AG10803 (cell line): ENCODE measurements at regions not wholly inside any gene's neighbourhood (a gene's known extent, or its start where the extent isn't known, plus 50 kb on each side); places are given as distances from the start of the nearest gene placed in this dataset.
A peak's percentile ranks its signal among the peaks of the same experiment; 100 is the strongest.

Experiments
- DNase-seq: peaks from one replicate; pipeline ENCODE4 v3.0.0; 2010; ENCODE audit warnings: low read depth
- H3K4me3 ChIP-seq: 2 replicates; pipeline ENCODE4 v1.5.1; 2011; ENCODE audit warnings: mild to moderate bottlenecking, low read length, control low read depth
- TF ChIP-seq, protein P1 (sequence below): conservative IDR thresholded peaks from 2 replicates; pipeline ENCODE4 v1.5.1; 2011; ENCODE audit warnings: mild to moderate bottlenecking, low read length, control low read depth, inconsistent platforms

DNA sequence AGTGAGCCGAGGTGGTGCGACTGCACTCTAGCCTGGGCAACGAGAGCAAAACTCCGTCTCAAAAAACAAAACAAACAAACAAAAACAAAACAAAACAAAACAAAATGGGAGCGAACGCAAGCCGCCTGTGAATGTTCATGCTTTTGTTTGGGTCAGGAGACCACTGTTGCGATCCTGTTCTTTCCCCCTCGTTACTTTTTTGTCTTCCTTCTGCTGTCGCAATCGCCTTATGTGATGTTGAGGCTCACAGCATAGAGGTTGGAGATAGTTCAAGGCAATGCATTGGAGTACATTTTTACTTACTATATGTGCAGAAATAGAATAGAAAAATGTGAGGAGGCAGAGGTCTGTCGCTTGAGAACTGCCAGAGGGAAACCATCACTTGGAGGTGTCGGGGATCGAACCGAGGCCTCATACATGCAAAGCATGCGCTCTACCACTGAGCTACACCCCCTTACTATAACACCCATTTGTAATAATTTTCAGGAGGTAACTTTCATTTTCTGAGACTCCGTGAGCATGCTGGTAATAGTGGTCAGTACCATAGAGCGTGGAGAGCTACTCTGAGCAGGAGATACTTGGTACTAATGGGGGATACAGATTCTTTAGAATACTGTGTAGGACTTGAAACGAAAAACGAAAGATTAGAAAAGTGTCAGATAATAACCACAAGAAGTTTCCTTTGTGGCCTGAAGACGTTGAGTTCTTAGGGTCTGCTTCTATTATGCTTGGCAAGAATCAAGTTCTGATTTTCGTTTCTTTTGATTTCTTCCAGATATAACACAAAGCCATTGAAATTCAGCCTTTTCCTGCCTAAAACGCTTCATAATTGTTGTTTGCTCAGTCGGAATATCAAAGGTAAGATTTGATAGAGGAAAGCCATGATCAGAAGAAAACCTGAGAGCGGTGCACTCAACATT lies 121.1 kb downstream of the TRIM27 start:
- TF ChIP-seq, protein P1, sequence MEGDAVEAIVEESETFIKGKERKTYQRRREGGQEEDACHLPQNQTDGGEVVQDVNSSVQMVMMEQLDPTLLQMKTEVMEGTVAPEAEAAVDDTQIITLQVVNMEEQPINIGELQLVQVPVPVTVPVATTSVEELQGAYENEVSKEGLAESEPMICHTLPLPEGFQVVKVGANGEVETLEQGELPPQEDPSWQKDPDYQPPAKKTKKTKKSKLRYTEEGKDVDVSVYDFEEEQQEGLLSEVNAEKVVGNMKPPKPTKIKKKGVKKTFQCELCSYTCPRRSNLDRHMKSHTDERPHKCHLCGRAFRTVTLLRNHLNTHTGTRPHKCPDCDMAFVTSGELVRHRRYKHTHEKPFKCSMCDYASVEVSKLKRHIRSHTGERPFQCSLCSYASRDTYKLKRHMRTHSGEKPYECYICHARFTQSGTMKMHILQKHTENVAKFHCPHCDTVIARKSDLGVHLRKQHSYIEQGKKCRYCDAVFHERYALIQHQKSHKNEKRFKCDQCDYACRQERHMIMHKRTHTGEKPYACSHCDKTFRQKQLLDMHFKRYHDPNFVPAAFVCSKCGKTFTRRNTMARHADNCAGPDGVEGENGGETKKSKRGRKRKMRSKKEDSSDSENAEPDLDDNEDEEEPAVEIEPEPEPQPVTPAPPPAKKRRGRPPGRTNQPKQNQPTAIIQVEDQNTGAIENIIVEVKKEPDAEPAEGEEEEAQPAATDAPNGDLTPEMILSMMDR: no peak
- no peak overlapping the region for H3K4me3 ChIP-seq
- peak; percentile 37 for DNase-seq

DNA sequence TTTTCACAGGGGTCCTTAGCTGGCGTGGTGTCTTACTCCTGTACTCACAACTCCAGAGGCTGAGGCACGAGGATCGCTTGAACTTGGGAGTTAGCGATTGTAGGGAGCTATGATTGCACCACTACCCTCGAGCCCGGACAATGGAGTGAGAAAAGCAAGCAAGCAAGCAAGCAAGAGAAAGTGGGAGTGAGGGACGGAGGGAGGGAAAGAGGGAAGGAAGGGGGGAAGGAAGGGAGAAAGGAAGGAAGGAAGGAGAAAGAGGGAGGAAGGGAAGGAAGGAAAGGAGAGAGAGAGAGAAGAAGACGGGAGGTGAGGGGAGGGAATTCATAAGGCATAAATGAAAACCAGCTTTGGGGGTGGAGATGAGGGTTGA lies 120.5 kb downstream of the TRIM27 start:
- TF ChIP-seq, protein P1: no peak
- H3K4me3 ChIP-seq: no peak overlapping the region
- no peak for DNase-seq

DNA sequence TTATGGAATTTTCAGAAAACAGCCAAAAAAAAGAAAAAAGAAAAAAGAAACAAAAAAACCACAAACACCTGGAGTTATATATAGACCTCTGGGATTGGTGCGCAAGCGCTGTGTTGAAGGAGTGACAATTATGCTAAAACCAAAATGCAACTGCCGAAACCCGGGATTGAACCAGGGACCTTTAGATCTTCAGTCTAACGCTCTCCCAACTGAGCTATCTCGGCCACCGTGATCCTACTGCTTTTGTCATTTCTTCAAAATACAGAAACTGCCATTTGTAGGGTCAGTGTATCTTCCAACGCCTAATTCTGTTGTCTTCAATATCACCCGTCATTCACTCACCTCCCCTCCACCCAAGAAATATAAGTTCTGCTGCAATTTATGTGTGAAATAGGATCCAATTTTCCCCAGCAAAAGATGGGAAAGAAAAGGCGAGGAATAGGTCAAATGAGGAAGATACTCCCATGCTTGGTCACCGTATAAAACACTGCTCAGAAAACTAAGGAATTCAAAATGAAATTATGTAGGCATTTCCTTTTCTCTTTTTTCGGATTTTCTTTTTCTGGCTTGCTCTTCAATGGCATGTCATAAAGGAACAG lies 116.0 kb downstream of the TRIM27 start:
- DNase-seq: peak; percentile 45
- peak overlapping the region; percentile 28 for H3K4me3 ChIP-seq
- TF ChIP-seq, protein P1: no peak

DNA sequence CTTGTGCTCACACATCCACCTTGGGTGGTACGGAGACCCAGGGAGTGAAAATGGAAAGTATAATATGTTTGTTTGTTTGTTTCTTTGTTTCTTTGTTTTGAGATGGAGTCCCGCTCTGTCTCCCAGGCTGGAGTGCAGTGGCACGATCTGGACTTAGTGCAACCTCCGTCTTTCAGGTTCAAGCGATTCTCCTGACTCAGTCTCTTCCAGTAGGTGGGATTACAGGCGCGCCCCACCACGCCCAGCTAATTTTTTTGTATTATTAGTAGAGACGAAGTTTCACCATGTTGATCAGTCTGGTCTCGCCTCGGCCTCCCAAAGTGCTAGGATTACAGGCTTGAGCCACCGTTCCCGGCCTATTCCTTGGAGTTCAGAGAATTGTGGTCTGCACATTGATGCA lies 115.4 kb downstream of the TRIM27 start:
- TF ChIP-seq, protein P1: no peak
- no peak for DNase-seq
- H3K4me3 ChIP-seq: peak overlapping the region; percentile 28

DNA sequence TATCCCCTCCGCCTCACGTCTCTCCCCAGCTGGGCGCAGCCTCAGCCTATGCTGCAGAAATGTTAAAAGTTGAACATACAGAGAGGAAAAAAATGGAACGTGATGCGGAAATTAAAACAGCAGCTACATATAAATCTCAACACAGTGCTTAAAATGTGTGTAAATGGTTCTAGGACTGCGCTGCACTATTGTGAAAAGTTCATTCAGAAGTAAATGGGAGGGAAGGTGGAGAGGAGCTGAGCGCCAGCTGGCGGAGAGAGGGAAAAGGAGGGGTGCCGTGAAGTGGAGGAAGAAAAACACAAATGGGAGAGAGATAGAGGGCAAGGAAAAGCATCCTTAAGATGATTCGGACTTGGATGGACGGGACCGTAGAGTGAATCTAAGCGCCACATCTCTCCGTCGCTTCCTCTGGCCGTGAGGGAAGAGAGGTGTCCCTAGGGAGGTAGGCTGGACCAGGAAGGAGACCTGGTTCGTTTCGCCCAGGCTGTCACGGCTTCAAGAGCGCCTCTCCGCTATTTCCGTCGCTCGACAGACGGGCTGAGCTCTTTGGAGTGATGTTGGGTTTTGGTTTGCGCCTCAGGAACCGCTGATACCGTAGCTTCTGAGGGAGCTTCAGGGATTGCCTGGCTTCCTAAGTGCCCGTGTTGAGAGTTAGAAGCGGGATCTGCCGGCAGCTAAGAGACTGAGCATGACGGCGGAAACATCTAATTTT lies 113.7 kb downstream of the TRIM27 start:
- TF ChIP-seq, protein P1: peak; percentile 8; the same call in 1 of the 2 replicates
- no peak for DNase-seq
- peak overlapping the region; percentile 51 for H3K4me3 ChIP-seq

DNA sequence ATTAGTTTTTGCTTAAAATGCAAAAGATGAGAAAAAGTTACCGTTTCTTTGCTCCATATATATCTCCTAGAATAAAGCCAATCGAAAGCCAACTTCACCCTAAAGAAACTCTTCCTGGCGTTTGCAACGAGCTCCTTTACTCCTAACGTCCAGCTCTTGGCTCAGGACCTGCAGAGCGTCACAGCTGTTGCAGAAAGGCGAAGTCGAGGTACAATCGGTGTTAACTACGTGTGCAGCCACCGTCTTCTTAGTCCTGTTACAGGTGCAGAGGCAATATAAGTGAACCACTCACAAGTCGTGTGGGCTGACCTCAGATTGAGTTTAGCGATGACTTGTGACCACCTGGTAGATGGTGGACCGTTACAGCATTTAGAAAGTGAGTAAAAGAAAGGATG lies 113.1 kb downstream of the TRIM27 start:
- TF ChIP-seq, protein P1: no peak
- peak overlapping the region; percentile 18 for H3K4me3 ChIP-seq
- DNase-seq: no peak
